Stimulated activated CD4-positive, alpha-beta T cell treated with anti-CD3 and anti-CD28 coated beads, TNF-alpha, amount 100 ng/mL, for 1 hour (primary cell): ENCODE measurements at regions not wholly inside any gene's neighbourhood (a gene's known extent, or its start where the extent isn't known, plus 50 kb on each side); places are given as distances from the start of the nearest gene placed in this dataset.

Experiments
- DNase-seq, 3 donors: peaks; one replicate each; pipeline ENCODE4 v3.0.0-alpha.2; 2020; ENCODE audit warnings: low read depth in 3 of 3, low spot score in 1 of 3

DNA sequence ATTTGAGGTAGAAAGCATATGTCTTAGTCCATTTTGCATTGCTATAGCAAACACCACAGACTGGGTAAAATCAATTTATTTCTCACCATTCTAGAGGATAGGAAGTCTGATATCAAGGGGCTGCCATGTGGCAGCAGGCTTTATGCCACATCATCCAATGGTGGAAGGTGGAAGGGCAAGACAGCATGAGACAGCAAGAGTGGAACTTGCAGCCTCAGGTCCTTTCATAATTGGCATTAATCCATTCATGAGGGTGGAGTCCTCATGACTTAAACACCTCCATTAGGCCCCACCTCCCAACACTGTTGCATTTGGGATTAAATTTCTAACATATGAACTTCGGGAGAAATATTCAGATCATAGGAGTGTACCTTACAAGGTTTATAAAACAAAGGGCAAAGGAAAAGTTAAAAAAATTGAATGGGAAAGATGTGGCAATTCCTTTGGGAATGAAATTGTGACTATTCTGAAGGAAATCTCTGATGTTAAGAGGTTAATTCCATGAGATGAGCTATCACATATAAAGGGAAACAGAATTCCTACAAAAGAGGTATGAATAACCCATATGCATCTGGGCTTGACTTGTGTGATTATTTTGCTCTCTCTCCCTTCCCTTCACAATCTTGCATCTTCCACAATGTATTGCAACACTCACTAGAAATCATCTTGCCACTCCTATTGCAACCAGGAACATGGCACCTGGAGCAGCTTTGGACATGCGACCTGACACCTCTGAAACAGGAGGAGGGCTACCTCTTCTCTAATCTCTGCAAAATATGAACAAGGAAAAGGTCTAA lies 507.8 kb downstream of the EPHA4 start:
- DNase-seq: no peak

DNA sequence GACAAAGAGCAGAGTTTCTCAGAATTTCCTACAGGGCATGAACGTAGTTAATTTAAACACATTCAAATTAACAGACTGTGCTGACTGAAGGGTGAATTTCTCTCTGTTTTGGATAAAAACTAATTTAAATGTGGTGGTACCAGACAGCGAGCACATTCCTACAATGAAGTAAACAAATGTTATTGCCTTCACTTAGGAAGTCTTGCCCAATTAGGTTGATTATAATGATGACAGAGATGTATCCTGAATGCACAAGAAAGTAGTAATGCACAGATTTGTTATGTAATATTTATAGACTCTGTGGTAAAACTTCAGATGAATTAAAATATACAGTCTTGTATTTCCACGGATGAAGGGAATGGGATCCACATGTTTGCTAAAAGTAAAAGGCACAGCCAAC lies 507.2 kb downstream of the EPHA4 start:
- no peak for DNase-seq

DNA sequence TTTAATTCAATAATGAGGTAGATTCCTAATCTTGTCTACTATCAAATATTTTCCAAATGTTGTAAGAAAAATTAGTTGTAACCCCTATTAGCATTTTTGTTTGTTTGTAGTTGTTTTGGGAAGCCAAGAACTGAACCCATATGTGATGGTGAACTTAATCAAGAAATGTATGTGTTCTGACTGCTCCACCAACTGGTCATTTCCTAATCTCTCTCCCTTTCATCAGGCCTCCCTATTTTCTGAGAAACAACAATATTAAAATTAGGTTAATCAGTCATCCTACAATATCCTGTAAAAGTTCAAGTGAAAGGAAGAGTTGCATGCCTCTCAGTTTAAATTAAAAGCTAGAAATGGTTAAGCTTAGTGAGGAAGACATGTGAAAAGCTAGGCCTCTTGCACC lies 504.0 kb downstream of the EPHA4 start:
- no peak for DNase-seq

DNA sequence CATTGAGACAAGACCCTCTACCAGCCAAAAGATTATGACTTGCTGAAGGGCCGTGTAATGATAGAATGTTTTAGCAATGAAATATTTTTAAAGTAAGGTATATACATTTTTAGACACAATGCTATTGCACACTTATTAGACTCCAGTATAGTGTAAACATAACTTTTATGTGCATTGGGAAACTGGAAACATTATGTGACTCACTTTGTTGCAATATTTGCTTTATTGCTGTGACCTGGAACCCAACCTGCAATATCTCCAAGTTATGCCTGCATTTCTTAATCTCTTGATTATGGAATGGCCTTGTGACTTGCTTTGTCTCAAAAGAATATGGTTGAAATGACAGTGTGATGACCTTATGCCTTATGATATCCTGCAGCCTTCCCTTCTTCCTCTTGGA lies 502.0 kb downstream of the EPHA4 start:
- DNase-seq: no peak

DNA sequence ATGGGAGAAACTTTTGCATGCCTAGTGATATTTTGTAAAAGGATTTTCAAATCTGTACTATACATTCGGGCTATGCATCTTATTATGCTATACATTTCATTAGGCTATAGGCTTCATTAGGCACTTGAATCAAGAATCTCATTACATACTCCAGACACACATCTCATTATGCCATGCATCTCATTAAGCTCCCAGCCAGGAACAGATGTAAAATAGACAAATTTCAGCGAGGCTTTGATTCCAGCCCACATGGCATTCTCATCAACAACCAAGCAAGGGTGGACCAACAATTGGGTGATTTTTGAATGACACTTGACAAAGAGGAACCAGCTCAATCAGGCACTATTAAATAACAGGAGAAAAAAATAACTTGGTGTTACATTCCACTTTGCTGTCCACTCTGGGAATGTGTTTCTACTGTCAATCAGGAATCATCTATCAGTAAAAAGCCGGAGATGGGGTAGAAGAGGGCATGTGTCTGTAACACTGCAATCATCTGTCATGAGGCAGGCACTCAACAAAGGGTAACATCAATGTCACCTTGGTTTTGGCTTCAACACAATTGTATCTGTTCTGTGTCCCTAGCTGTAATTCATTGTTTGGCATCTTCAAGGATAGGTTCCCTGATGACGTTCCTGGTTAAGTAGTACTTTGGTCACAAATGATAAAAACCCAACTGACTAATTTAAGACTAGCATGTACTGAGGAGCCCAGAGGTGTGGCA lies 498.6 kb downstream of the EPHA4 start:
- no peak for DNase-seq

DNA sequence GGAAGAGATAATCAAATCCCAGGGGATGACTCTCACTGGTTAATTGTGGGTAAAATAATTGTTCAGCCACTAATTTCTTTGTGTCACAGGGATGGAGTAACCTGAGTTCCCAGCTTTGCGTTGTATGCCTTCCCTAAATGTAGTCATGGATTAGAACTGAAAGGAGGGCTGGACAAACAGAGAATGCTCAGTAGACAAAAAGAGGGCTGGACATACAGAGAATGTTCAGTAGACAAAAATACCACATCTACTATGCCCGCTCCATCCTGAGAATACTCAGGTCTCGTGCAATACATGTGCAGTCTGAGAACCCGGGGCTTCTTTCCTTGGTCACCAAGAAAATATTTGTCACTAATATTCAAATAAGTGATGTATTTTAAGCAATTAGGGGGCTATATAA lies 497.9 kb downstream of the EPHA4 start:
- no peak for DNase-seq

DNA sequence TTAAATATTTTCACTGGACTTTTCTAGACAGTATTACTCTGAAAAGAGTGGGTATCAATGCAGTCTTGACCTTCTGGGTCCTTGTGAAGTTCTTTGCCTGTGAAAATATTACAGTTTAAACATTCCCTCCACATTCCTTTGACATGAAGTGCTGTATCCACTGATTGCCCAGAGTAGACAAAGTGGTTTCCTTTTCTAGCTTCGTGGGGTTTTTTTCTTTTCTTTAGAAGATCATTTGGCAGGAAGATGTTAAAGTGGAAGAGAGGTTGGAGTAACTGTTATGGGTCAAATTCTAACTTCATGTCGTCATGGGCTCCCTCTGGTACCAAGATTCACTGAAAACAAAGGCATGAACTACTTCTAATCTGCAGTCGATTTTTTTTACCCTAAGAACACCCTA lies 496.9 kb downstream of the EPHA4 start:
- no peak for DNase-seq

DNA sequence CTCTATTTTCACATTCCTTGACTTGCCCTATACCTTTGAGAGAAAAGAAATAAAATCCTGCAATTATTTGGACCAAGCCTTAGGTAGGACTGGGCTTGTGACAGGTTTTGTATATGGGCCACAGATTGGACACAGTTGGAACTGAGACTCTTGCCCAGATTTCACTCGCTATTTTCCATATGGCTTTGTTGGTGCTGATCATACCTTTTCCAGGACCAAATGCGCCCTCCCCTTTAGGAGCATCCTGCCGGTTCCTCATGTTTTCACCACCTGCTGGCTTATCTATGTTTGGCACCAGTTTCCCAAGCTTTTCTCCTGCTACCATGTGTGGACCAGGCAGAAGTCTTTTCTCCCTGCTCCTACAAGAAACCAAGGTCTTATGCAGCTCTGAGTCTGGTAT lies 494.9 kb downstream of the EPHA4 start:
- DNase-seq: no peak

DNA sequence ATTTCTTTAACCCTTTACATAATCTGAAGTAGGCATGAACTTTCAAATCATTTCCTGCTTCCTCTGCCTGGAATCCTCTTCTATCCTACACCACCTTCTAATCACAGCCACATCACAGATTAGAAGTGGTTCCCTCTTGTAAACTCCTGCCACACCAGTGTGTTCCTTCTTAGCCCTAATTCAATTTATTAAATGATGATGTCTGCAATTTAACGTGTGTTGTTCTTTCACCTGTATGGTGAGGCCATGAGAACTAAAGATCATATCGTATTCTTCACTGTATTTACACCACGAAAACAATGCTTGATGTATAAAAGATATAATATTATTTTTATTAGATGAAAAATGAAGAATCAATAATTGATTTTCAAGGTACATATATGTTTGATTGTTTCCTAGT lies 494.3 kb downstream of the EPHA4 start:
- DNase-seq: no peak

DNA sequence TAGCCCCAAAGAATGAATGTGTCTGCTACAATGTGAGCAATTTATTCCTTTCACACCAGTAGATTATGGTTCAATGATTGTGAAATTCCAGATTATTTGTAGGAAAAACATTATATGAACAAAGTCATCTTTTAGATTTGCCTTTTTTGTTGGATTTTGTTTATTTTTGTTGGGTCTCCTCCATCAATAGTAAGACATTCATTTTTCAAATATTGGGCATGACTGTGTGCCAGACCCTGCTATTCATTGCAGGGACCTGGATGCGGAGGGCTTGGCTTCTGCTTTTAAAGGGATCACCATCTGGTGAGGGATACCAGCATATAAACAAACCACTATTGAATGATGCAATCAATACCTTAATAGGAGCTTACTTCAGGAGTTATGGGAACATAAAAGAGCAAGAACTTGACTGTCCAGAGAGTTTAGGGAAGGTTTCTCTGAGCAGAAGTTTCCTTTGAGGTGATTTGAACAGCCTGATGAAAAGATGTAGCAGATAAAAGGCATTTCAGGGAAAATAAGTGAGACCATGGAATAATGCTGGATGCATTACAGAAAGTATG lies 486.7 kb downstream of the EPHA4 start:
- DNase-seq: no peak

DNA sequence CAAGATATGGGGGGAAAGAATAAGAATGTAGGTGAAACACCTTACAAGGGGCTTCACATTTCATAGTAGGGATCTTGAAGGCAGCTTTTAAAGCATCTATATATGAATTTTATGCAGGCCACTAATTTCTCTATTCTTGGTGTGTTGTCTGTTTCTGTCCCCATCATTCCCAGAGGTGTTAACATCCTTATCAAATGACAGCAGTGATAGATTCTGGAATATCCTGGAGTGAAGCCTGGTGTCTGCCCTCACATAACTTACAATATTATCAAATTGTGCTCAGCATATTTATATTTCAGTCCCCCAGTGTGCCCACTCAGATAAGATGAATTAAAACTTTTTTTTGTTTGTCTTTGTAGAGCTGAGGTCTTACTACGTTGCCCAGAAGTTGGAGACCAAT lies 486.2 kb downstream of the EPHA4 start:
- no peak for DNase-seq

DNA sequence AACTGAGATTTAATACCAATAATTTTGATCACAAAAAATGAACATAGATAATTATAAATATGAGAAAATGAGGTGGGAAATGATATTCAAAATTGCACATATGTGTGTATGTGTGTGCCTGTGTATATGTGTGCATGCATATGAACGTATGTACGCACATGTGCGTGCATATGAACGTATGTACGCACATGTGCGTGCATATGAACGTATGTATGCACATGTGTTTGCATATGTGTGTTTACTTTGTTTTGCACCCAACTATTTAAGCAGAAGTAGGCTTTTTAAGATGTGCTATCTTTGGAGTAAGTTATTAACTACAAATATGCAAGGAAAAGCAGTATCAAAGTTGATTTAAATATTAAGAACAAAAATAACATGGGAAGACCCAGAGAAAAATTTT lies 484.3 kb downstream of the EPHA4 start:
- DNase-seq: no peak

DNA sequence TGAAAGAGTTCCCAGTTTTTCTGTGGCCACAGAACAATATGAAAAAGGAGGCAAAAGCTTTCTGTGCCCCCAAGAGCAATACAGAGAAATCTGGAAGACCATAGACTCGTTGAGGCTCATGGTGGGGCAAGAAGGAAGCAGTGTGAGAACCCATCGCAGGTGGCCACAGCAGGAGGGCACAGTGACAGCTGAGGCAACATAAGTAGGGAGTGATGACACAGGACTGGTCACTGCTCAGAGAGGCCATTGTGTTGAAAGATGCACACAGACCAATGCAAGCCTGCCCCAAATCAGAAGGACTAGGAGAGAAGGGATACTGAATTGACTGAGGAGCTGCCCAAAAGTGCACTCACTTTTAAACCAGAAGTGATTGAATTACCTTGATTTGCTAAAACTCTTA lies 483.6 kb downstream of the EPHA4 start:
- no peak for DNase-seq

DNA sequence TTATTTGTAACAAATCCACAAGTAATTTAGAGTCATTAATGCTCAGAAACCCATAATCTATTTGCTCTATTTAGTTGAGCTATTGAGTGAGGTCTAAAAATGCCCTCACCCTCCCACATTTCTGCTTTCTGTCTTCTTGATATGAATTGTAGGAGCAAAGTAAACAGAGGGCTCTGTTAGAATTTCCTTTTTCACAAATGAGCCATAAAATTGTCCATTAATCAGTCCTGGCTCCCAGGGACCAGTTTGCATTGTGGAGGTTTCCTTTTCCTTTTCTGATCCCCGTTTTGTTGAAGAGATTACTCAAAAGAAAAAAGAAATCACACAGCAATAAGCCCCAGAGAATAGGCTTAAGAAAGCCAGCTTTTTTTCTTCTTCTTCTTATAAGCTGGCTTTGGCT lies 476.7 kb downstream of the EPHA4 start:
- no peak for DNase-seq

DNA sequence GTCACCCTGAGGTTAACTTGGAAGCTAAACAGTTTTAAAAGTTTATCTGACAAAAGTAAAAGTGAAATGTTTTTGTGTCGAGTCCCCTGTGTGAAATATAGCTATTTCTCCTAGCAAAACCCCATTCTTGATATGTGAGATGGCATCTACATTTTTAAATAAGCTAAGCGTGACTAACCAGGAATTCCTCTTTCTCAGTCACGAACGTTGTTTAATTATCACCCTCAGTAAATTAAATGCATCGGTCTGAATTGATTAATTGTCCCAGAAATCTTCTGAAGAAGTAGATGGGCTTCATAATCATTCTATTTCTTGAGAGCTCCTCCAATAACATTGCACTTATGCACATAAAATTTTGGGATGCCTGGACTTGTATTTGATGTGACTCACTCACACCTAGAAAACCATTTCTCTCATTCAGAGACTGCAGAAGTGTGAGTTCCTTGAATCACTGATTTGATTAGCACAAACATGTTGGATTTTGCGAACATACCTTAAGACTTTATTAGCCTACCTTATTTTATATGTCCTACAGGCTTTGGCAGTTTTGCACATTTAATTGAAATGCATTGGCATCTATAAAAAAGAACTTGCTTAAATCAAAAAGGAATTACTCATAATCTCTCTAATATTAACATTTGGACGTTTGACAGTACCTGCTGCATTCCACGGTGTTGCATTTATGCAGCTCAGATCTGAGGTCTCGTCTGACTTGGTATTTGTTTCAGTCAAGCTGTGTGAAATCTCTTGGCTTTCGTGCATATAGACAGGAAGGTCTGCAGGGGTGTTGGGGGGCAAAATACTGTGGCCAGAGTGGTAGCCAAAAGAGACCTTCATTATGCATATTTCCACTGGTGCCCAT lies 475.2 kb downstream of the EPHA4 start:
- DNase-seq: no peak

DNA sequence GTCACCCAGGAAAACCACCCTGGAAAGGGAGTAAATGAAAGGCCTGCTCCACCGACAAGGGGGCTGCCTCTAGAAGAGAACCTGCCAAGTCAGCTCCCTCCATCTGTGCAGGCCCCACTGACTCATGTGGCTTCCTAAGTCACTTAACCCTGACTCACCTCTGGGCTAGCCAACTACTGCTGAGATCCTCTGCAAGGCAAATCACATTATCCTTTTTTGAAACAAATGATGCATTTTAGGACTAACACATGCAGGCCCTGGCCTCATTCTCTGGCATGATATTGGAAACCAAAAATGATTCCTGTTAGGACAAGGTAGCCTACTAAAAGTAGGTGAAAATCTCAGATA lies 474.6 kb downstream of the EPHA4 start:
- DNase-seq: no peak

DNA sequence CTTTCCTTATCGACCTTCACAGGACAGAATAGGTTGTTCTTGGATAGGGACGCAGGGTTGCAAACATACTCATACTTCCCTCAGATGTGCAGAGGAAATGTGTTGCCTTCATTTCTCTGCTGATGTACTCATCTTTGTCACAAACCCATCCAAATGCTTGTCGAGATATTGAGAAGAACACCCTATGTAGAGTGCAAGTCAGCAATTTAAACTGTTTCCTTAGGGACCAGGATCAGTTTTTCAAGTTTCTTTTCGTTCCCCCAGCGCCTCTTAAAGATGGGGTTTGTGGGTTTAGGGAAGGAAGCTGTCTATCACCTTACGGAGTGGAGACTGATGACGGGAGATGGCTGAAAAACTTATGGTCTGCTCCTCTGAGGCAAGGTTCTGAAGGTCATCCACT lies 474.2 kb downstream of the EPHA4 start:
- DNase-seq: no peak

DNA sequence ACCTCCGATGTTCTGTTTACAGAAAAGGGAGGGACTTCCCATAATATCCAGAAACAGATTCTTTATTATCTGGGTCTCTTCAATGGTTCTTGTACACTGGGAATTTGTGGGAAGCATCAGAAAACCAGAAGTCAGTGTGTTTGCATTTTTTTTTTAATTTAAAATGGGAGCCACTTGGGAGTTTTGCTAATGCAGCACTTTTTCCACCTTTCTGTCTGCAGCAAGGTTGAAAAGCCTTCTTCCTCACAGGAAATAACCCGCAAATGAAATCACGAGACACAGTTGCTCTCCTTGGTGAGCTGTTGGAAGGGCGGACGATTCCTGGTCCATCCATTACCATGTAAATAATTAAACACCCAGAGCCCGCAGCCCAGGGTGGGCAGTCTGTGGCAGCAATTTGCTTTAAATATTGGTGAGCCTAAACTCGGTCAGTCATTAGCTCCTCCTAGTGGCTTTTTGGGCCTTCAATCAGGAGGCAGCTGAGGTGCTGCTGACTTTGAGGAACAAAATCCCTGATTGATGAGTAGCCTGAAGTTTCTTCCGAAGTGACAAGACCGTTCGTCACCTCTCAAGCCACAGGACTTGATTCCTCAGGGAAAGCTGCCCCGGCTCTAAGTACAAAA lies 471.5 kb downstream of the EPHA4 start:
- no peak for DNase-seq

DNA sequence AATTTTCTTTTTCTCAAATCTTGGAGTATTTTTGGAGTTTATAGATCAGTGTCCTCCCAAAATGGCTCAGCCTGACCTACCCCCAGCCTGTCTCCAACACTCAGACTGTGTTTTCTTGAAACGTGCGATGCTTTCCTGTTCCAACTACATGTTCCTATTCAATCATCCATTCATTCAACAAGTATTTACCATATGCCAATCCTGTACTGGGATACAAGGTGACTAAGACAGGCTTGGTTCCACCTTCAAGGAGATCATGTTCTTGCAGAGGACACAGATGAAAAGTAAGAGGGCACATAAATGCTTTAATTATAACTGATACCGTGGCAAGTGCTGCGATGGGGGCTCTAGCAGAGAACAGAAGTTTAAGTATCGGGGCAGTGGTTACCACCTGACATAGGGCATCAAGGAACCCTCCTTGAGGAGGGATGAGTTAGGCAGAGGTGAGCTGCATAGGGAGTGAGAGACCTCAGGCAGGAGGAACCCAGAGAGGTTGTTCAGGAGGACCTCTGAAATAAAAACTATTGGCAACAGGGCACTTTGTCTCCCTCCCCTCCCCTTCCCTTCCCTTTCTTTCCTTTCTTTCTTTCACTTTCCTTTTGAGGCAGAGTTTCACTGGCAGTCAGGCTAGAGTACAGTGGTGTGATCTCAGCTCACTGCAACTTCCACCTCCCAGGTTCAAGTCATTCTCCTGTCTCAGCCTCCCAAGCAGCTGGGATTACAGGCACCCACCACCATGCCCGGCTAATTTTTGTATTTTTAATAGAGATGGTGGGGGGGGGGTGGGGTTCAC lies 469.0 kb downstream of the EPHA4 start:
- DNase-seq: no peak

DNA sequence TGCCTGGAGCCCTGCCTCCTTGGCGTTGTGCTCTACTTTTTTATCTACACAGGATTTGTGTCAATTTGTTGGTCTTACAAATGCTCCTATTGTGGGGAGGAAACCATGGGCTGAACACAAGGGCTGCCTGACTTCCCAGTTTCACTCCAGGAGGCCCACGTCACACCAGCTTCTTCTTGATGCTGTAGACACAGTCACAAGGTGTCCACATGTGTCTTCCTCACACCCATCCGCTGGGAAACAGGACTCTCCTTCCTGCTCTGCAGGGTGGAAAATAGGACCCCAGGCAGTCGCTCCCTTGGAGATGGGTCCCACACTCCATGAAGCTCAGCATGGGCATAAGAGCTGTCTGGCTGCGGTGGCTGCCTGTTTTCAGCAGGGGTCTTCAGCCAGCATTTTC lies 468.2 kb downstream of the EPHA4 start:
- DNase-seq: no peak
